Heart left ventricle (tissue), 16 donors: ENCODE measurements at regions not wholly inside any gene's neighbourhood (a gene's known extent, or its start where the extent isn't known, plus 50 kb on each side); places are given as distances from the start of the nearest gene placed in this dataset.
"Not testable (repeated sequence)": the region's sequence is repeated elsewhere in the genome, so short reads cannot be mapped to it uniquely, and the experiment has no call there.

Experiments used
- ATAC-seq, 4 donors: fragments of 200-7000 bp; cut with Tn5 transposase; one replicate each; pipeline ENCODE4 v1.9.1; 2020 to 2022; ENCODE audit warnings: moderate library complexity in 4 of 4, mild to moderate bottlenecking in 3 of 4, moderate number of reproducible peaks in 1 of 4
- DNase-seq, 5 donors: peaks; one replicate each; pipeline ENCODE4 v3.0.0-alpha.2; 2020
- H3K27ac ChIP-seq, 12 donors: fragments of 200-600 bp; sonication (generic) in 4 of 12; one replicate each; pipeline versions ENCODE4 v1.5.0 to v1.8.0; 2016 to 2022; ENCODE audit warnings: mild to moderate bottlenecking in 2 of 12
- H3K27me3 ChIP-seq, 9 donors: fragments of 200-600 bp; sonication (generic) in 2 of 9; one replicate each; pipeline versions ENCODE4 v1.5.1 to v1.8.0; 2016 to 2022; ENCODE audit warnings: mild to moderate bottlenecking in 3 of 9
- H3K36me3 ChIP-seq, 9 donors: fragments of 200-600 bp; sonication (generic) in 2 of 9; one replicate each; pipeline versions ENCODE4 v1.5.0 to v1.8.0; 2018 to 2022; ENCODE audit warnings: mild to moderate bottlenecking in 2 of 9
- H3K4me1 ChIP-seq, 12 donors: fragments of 200-600 bp; sonication (generic) in 4 of 12; one replicate each; pipeline versions ENCODE4 v1.5.0 to v1.8.0; 2016 to 2022; ENCODE audit warnings: mild to moderate bottlenecking in 3 of 12
- H3K4me3 ChIP-seq, 12 donors: fragments of 200-600 bp; sonication (generic) in 4 of 12; one replicate each; pipeline versions ENCODE4 v1.5.0 to v1.8.0; 2017 to 2022; ENCODE audit warnings: mild to moderate bottlenecking in 9 of 12, moderate library complexity in 4 of 12
- H3K9me3 ChIP-seq, 12 donors: fragments of 200-600 bp; sonication (generic) in 4 of 12; one replicate each; pipeline versions ENCODE4 v1.5.0 to v1.8.0; 2016 to 2022; ENCODE audit warnings: mild to moderate bottlenecking in 1 of 12
- CTCF ChIP-seq, 12 donors: fragments of 200-600 bp; sonication (generic) in 4 of 12; IDR thresholded peaks; one replicate each; pipeline versions ENCODE4 v1.5.0 to v1.8.0; 2018 to 2022; ENCODE audit warnings: antibody characterized with exemption in 12 of 12, mild to moderate bottlenecking in 5 of 12
- POLR2A ChIP-seq, 2 donors: fragments of 450-650 bp; IDR thresholded peaks; one replicate each; pipeline ENCODE4 v1.6.1; 2017; ENCODE audit warnings: antibody characterized with exemption in 2 of 2, mild to moderate bottlenecking in 2 of 2, moderate library complexity in 2 of 2
- WGBS, 4 donors: extraction: QIAGEN DNeasy Blood & Tissue Kit in 2 of 4; methylation state at CpG; one replicate each; pipeline versions ENCODE4 v1.1.5 to v1.1.7; 2013 to 2018; 5-methylcytosine and 5-hydroxymethylcytosine counted together
- intact Hi-C, 10 donors: fragments of 100-400 bp; cut with DNase I; formaldehyde crosslinking; loops; one replicate each; pipeline versions ENCODE4 v1.11.1 to v1.14.2; 2022
- donor health status: ischemic (EF 13 %, LVEDD 7.1; RV severe dilation, severe dysfunction).
- donor health status: healthy with polysubstance abuse.
- donor health status: DM: no; HTN: yes; CAD: no.
- donor health status: DM: no; HTN: no; CAD: no.
- donor health status: ischemic (EF 25% LVEDD 6.9; RV normal size, moderate dysfunction).
- donor health status: ischemic (EF 25% LVEDD 5.7; RV mildly dilated, moderate dysfunction).
- donor health status: healthy.
- donor health status: DM: yes; HTN: yes; CAD: no.
- donor health status: ischemic (EF 35%, LVEDD 5.7; RV mildly dilated, moderate dysfunction).
- donor health status: nonischemic (EF 11% LVEDD 7.7; RV severe dilation, severe dysfunction).
- donor health status: DM: yes; HTN: yes; CAD: no.
- donor health status: PGD.
- donor health status: ischemic (EF 29% LVEDD 5.4; RV normal size, mild dysfunction).
- donor health status: nonischemic (EF 23%, LVEDD 6.1; RV moderate dilation, normal function).

DNA sequence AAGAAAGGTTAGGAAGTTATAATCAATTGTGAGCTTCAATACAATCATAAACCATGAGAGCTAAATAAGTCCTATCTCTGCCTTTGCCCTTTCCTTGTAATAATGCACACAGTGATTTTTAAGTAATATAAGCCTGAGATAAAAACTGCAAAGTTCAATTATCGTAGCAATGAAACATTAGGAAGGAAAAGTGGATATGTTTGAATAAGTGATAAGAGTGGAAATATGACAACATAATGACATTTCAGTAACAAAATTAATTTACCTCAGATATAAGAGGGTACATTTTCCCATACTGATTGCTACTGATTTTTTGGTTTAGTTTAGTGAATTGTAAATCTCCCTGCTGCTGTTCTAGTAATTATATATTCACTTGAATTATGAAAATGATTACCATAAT is 164.2 kb upstream of the FANCL start:
- 58 to 72% (median 66%) methylated on average over 1 of the region's 1 CpG for WGBS, 4 donors
- no peak overlapping the region for H3K27ac ChIP-seq
- H3K36me3 ChIP-seq, result no peaks in the 10 kb centered on the region
- intact Hi-C loops, result loop anchor here in 1 of 10 donors (10.0 kb wide), 1 partner anchor 109 kb away; no protein-coding TSS in a partner anchor
- H3K4me1 ChIP-seq, result no peaks in the 10 kb centered on the region
- DNase-seq (no peak), ATAC-seq (no peak)
- TF ChIP-seq CTCF (IDR thresholded peaks at IDR 0.05), result no peak
- TF ChIP-seq POLR2A (IDR thresholded peaks at IDR 0.05), result no peak
- H3K4me3 ChIP-seq, result no peak overlapping the region
- H3K9me3 ChIP-seq, result no peaks in the 10 kb centered on the region
- peaks cover 0 to 4% (median 0%) of the 10 kb centered on the region in 9 donors for H3K27me3 ChIP-seq

DNA sequence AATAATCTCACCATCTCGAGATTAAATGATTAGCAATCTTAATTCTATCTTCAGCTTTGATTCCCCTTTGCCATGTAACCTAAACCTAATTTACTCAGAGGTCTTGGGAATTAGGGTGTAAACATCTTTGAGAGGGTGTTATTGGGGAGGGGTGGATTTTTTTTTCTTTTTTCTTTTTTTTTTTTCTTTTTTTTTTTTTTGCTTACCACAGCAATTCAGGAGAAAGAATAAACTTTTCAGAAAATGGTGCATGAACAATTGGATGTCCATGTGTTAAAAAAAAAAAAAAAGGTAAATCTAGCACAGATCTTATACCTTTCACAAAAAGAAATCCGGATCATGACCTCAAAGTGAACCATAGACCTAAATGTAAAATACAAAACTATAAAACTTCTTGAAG is 160.8 kb upstream of the FANCL start:
- no peaks in the 10 kb centered on the region for H3K36me3 ChIP-seq
- no peaks in the 10 kb centered on the region for H3K9me3 ChIP-seq
- 54 to 62% (median 57%) methylated on average over 2 of the region's 2 CpGs for WGBS, 4 donors
- H3K27me3 ChIP-seq, result no peaks in the 10 kb centered on the region
- H3K27ac ChIP-seq, result no peak overlapping the region
- intact Hi-C loops, result loop anchor here in 1 of 10 donors (10.0 kb wide), 1 partner anchor 113 kb away; no protein-coding TSS in a partner anchor
- no peak for DNase-seq
- no peaks in the 10 kb centered on the region for H3K4me1 ChIP-seq
- no peak overlapping the region for H3K4me3 ChIP-seq
- no peak for ATAC-seq
- TF ChIP-seq CTCF (IDR thresholded peaks at IDR 0.05), result no peak
- no peak for TF ChIP-seq POLR2A (IDR thresholded peaks at IDR 0.05)

- TF ChIP-seq CTCF (IDR thresholded peaks at IDR 0.05) (no peak), POLR2A (IDR thresholded peaks at IDR 0.05) (no peak)
- Histone ChIP-seq H3K36me3 (no peaks in the 10 kb centered on the region), H3K27ac (no peak overlapping the region), H3K4me3 (no peak overlapping the region), H3K4me1 (no peaks in the 10 kb centered on the region), H3K27me3 (no peaks in the 10 kb centered on the region), H3K9me3 (no peaks in the 10 kb centered on the region)
- DNase-seq (no peak), ATAC-seq (no peak)
- intact Hi-C loops, result loop anchor here in 1 of 10 donors (10.0 kb wide), 1 partner anchor 986 kb away; no protein-coding TSS in a partner anchor
These were observed 157.3 kb upstream of the FANCL start for GRCh38 chr2:58398406-58398805.

- TF ChIP-seq CTCF (IDR thresholded peaks at IDR 0.05) (no peak), POLR2A (IDR thresholded peaks at IDR 0.05) (no peak)
- intact Hi-C loops, result no loop called here
- H3K27me3 ChIP-seq, result no peaks in the 10 kb centered on the region
- no peak overlapping the region for H3K4me3 ChIP-seq
- H3K36me3 ChIP-seq, result no peaks in the 10 kb centered on the region
- ATAC-seq, result no peak
- H3K9me3 ChIP-seq, result no peaks in the 10 kb centered on the region
- WGBS, 4 donors, result 91 to 96% (median 94%) methylated on average over 1 of the region's 1 CpG
- H3K27ac ChIP-seq, result no peak overlapping the region
- no peaks in the 10 kb centered on the region for H3K4me1 ChIP-seq
- no peak for DNase-seq
These were observed 146.6 kb upstream of the FANCL start for GRCh38 chr2:58387701-58388100.

DNA sequence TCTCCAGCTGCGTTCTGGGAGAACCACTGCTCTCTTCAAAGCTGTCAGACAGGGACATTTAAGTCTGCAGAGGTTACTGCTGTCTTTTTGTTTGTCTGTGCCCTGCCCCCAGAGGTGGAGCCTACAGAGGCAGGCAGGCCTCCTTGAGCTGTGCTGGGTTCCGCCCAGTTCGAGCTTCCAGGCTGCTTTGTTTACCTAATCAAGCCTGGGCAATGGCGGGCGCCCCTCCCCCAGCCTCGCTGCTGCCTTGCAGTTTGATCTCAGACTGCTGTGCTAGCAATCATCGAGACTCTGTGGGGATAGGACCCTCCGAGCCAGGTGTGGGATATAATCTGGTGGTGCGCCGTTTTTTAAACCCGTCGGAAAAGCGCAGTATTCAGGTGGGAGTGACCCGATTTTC is 145.8 kb upstream of the FANCL start:
- H3K27ac ChIP-seq, DNase-seq, intact Hi-C loops, H3K4me3 ChIP-seq, H3K27me3 ChIP-seq, H3K4me1 ChIP-seq, ATAC-seq, H3K36me3 ChIP-seq, H3K9me3 ChIP-seq: not testable (repeated sequence)
- WGBS, 4 donors, result 68 to 85% (median 74%) methylated on average over 9 to 14 of the region's 14 CpGs
